ENCODE measurements at regions not wholly inside any gene's neighbourhood (a gene's known extent, or its start where the extent isn't known, plus 50 kb on each side); places are given as distances from the start of the nearest gene placed in this dataset.

DNA sequence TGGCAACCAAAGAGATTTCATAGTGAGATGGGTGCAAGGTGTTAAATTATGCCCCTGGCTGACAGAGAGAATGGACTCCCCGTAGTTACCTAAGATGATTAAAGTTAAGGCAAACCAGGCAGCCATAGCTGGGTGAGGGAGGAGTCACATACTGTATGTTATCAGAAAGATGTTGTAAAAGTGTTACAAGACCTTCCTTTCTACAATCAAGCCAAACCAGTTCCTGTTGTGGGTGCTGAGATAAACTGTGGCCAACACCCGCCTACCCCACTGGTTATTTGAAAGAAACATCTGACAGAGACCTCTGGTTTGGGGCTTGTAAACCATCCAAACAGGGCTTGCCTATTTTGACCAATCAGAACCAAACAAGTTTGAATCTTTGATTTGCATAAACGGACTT, 684.7 kb upstream of the NUDT12 start:
- TF ChIP-seq ZFX (IDR thresholded peaks at IDR 0.05), result no peak
- TF ChIP-seq CTCF (conservative IDR thresholded peaks at IDR 0.05), result no peak

GRCh38 chr5:104241046-104241445, 678.5 kb upstream of the NUDT12 start:
- no peak overlapping the region for H3K27ac ChIP-seq
- TF ChIP-seq CTCF (conservative IDR thresholded peaks at IDR 0.05), result no peak
- no peak for TF ChIP-seq ZFX (IDR thresholded peaks at IDR 0.05)

More for the DNA sequence above, 684.7 kb upstream of the NUDT12 start:
- no peak overlapping the region for H3K27ac ChIP-seq

GRCh38 chr5:104237586-104237985, 675.0 kb upstream of the NUDT12 start:
- TF ChIP-seq ZFX (IDR thresholded peaks at IDR 0.05), result no peak
- TF ChIP-seq CTCF (conservative IDR thresholded peaks at IDR 0.05), result no peak
- no peak overlapping the region for H3K27ac ChIP-seq

DNA sequence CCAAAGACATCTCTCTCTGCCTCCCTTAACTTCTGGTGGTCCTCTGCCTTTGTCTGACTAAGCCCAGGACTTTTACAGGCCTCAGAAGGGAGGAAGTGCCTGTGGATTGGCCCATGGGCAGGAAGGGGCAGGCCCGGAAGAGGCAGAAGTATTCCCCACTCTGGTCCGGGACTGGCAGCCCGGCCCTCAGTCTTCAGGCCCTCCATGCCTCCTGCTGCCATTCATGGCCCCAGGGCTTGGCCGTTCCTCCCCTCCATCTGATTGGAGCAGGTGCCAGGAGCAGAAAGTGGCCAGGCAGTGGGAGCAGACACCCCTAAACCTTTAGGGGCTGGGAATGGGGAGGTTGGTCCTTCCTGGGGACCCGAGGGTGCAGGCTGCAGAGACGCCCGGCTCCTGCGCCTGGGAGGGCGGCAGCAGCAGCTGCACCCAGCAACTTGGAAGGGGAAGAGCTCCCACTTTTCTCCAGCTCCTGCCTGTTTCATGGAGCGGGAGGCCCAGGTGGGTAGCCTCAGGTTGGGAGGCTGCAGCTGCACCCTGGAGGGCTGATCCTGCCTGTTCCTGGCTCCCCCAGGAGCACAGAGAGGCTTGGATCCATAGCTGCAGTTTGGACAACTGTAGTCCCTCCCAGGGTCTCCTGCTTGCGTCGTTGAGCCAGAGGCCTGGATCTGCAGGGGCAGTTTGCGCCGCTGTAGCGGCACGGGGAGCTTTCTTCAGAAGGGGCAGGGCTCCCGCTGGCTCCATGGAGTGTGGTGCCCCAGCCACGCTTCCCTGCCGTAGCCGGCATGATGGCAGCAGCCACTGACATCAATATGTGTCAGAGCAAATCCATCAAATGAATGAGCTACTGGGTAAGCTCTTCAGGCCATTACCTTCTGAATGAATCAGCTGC, 661.5 kb upstream of the NUDT12 start:
- H3K27ac ChIP-seq, result no peak overlapping the region
- TF ChIP-seq ZFX (IDR thresholded peaks at IDR 0.05) (no peak), CTCF (conservative IDR thresholded peaks at IDR 0.05) (no peak)

GRCh38 chr5:104218200-104218599, 655.6 kb upstream of the NUDT12 start:
- no peak overlapping the region for H3K27ac ChIP-seq
- TF ChIP-seq CTCF (conservative IDR thresholded peaks at IDR 0.05) (no peak), ZFX (IDR thresholded peaks at IDR 0.05) (no peak)

- TF ChIP-seq CTCF (conservative IDR thresholded peaks at IDR 0.05) (no peak), ZFX (IDR thresholded peaks at IDR 0.05) (no peak)
- no peak overlapping the region for H3K27ac ChIP-seq
Observed at GRCh38 chr5:104213216-104213615, 650.6 kb upstream of the NUDT12 start.

- TF ChIP-seq CTCF (conservative IDR thresholded peaks at IDR 0.05), result no peak
- TF ChIP-seq ZFX (IDR thresholded peaks at IDR 0.05), result no peak
- no peak overlapping the region for H3K27ac ChIP-seq
Observed at GRCh38 chr5:104199771-104200170, 637.2 kb upstream of the NUDT12 start.
